Endothelial cell of umbilical vein (primary cell): ENCODE measurements at regions not wholly inside any gene's neighbourhood (a gene's known extent, or its start where the extent isn't known, plus 50 kb on each side); places are given as distances from the start of the nearest gene placed in this dataset.

Experiments
- BruUV-seq: library from RNA; stranded (reverse); fragments of 400-500 nt; replicated peaks from 2 replicates; lab custom pipeline; 2021; lab: Mats Ljungman, UMichigan
- CTCF ChIA-PET: fragments of 300-600, 350-600 bp; sonication (Branson Sonifier 250); formaldehyde crosslinking; loops from one replicate; lab custom pipeline; 2021; ENCODE audit warnings: antibody characterized with exemption, inconsistent platforms; lab: Charles Lee
- POLR2A ChIA-PET: fragments of 300-600, 350-600 bp; sonication (Branson Sonifier 250); formaldehyde crosslinking; loops from one replicate; lab custom pipeline; 2021; ENCODE audit warnings: antibody characterized with exemption, inconsistent platforms; lab: Charles Lee
- DNase-seq: peaks from one replicate; pipeline ENCODE4 v3.0.0-alpha.2; 2011; ENCODE audit warnings: low read depth, low spot score
- FAIRE-seq: peaks from 2 replicates; lab custom pipeline; 2011; peaks lifted over from hg19 to GRCh38; lab: Jason Lieb, UNC
- H2AFZ ChIP-seq: 2 replicates; pipeline ENCODE4 v1.6.0; 2012; ENCODE audit warnings: low read depth, low read length, control low read depth, inconsistent platforms
- H3K27ac ChIP-seq: 2 replicates; pipeline ENCODE4 v1.5.1; 2011; ENCODE audit warnings: low read depth, mild to moderate bottlenecking, control low read depth, low read length, moderate library complexity; ENCODE audit not compliant: insufficient read depth
- H3K27me3 ChIP-seq, 2 experiments: 2 replicates each; pipeline versions ENCODE4 v1.6.0 to v1.6.1; 2011; ENCODE audit warnings: low read length in 2 of 2, mixed read lengths in 1 of 2; ENCODE audit not compliant: control insufficient read depth in 2 of 2, insufficient read depth in 2 of 2
- H3K36me3 ChIP-seq, 2 experiments: 2 replicates in 1 of 2; 3 replicates in 1 of 2; pipeline ENCODE4 v1.5.1; 2011; ENCODE audit warnings: low read length in 2 of 2, mild to moderate bottlenecking in 1 of 2, moderate library complexity in 1 of 2; ENCODE audit not compliant: control insufficient read depth in 2 of 2, insufficient read depth in 2 of 2; ENCODE audit errors: extremely low read depth in 1 of 2
- H3K4me1 ChIP-seq: 3 replicates; pipeline ENCODE4 v1.5.1; 2011; ENCODE audit warnings: mild to moderate bottlenecking, low read length; ENCODE audit not compliant: control insufficient read depth, insufficient read depth; ENCODE audit errors: extremely low read depth
- H3K4me2 ChIP-seq: 2 replicates; pipeline ENCODE4 v1.6.1; 2011; ENCODE audit warnings: low read length, control low read depth, mixed read lengths; ENCODE audit not compliant: insufficient read depth
- H3K4me3 ChIP-seq, 3 experiments: fragments of 200-600 bp in 1 of 3; sonication (generic), shearing (Covaris generic) in 1 of 3; replicated peaks in 1 of 3; 2 replicates each; pipeline ENCODE4 v1.5.1; 2011 to 2016; ENCODE audit warnings: control low read depth in 3 of 3, low read length in 3 of 3, mild to moderate bottlenecking in 2 of 3, inconsistent platforms in 1 of 3, low read depth in 1 of 3, moderate library complexity in 1 of 3; ENCODE audit not compliant: insufficient read depth in 1 of 3
- H3K79me2 ChIP-seq: 2 replicates; pipeline ENCODE4 v1.6.0; 2012; ENCODE audit warnings: low read length, inconsistent platforms; ENCODE audit not compliant: control insufficient read depth, insufficient read depth
- H3K9ac ChIP-seq: replicated peaks from 2 replicates; pipeline ENCODE3; 2011; ENCODE audit warnings: low read length, control low read depth; ENCODE audit not compliant: insufficient read depth; ENCODE audit errors: extremely low read depth
- H3K9me1 ChIP-seq: replicated peaks from 3 replicates; pipeline ENCODE4 v1.6.0; 2011; ENCODE audit warnings: mild to moderate bottlenecking, low read length; ENCODE audit not compliant: control insufficient read depth, insufficient read depth; ENCODE audit errors: extremely low read depth
- H3K9me3 ChIP-seq: replicated peaks from 2 replicates; pipeline ENCODE4 v1.5.1; 2012; ENCODE audit warnings: low read length, inconsistent platforms; ENCODE audit not compliant: control insufficient read depth, insufficient read depth
- H4K20me1 ChIP-seq: replicated peaks from 2 replicates; pipeline ENCODE3; 2011; ENCODE audit warnings: mild to moderate bottlenecking, low read length; ENCODE audit not compliant: control insufficient read depth, insufficient read depth; ENCODE audit errors: extremely low read depth
- EZH2 ChIP-seq: IDR thresholded peaks from 2 replicates; pipeline ENCODE4 v1.6.1; 2012; ENCODE audit warnings: borderline replicate concordance, low read depth, mild to moderate bottlenecking, moderate library complexity, low read length, inconsistent platforms; ENCODE audit not compliant: severe bottlenecking
- FOS ChIP-seq: IDR thresholded peaks from 2 replicates; pipeline ENCODE4 v1.6.1; 2011; ENCODE audit warnings: mild to moderate bottlenecking, low read length, moderate library complexity, borderline replicate concordance; ENCODE audit not compliant: insufficient read depth
- GATA2 ChIP-seq: IDR thresholded peaks from 2 replicates; pipeline ENCODE4 v1.7.0; 2011; ENCODE audit warnings: low read depth, mild to moderate bottlenecking, moderate library complexity, mixed read lengths, low read length; ENCODE audit not compliant: insufficient read length, insufficient read depth
- JUN ChIP-seq: IDR thresholded peaks from 2 replicates; pipeline ENCODE4 v1.6.1; 2011; ENCODE audit warnings: borderline replicate concordance, low read depth; ENCODE audit not compliant: insufficient read length, insufficient read depth
- MAX ChIP-seq: IDR thresholded peaks from 2 replicates; pipeline ENCODE4 v1.6.1; 2011; ENCODE audit not compliant: insufficient read depth, insufficient read length
- MYC ChIP-seq: IDR thresholded peaks from one replicate; pipeline ENCODE4 v1.6.1; 2011; ENCODE audit warnings: mild to moderate bottlenecking, low read depth, low read length
- POLR2A ChIP-seq: IDR thresholded peaks from 2 replicates; pipeline ENCODE4 v1.6.1; 2012; ENCODE audit warnings: low read depth, mild to moderate bottlenecking, control low read depth, low read length
- dilution Hi-C: fragments of 300-500 bp; cut with MboI; formaldehyde crosslinking; loops from one replicate; pipeline ENCODE4 v1.15.0; 2019; ENCODE audit warnings: low sequenced_read_pairs; ENCODE audit not compliant: extremely low pct_ligation_motif_present
- intact Hi-C: fragments of 100-400 bp; cut with micrococcal nuclease; formaldehyde crosslinking; loops from one replicate; pipeline ENCODE4 v1.10.0; 2022

- Histone ChIP-seq H3K4me3 (no peak overlapping the region), H3K9ac (no peak overlapping the region), H3K27me3 (no peaks in the 10 kb centered on the region), H2AFZ (no peak overlapping the region), H3K79me2 (no peaks in the 10 kb centered on the region), H4K20me1 (no peaks in the 10 kb centered on the region), H3K9me1 (no peaks in the 10 kb centered on the region), H3K4me1 (no peaks in the 10 kb centered on the region), H3K36me3 (no peaks in the 10 kb centered on the region), H3K9me3 (peaks cover 4% of the 10 kb centered on the region), H3K27ac (no peak overlapping the region), H3K4me2 (no peak overlapping the region)
- no peak for DNase-seq
- CTCF ChIA-PET: no interaction called here
- TF ChIP-seq FOS (no peak), MAX (no peak)
- intact Hi-C loops: no loop called here
- no TSS peak for BruUV-seq
- dilution Hi-C loops: no loop called here
- POLR2A ChIA-PET: no interaction called here
- FAIRE-seq: no peak
Measured at GRCh38 chr3:118110211-118110610, 924.4 kb downstream of the IGSF11 start.

- Histone ChIP-seq H3K36me3 (no peaks in the 10 kb centered on the region), H3K27ac (no peak overlapping the region), H3K27me3 (no peaks in the 10 kb centered on the region), H3K9me1 (no peaks in the 10 kb centered on the region), H3K79me2 (no peaks in the 10 kb centered on the region), H4K20me1 (no peaks in the 10 kb centered on the region), H3K9ac (no peak overlapping the region), H3K9me3 (peaks cover 7% of the 10 kb centered on the region), H2AFZ (no peak overlapping the region), H3K4me1 (no peaks in the 10 kb centered on the region), H3K4me2 (no peak overlapping the region), H3K4me3 (no peak overlapping the region)
- no peak for FAIRE-seq
- no TSS peak for BruUV-seq
- ChIA-PET POLR2A (no interaction called here), CTCF (no interaction called here)
- dilution Hi-C loops: no loop called here
- TF ChIP-seq JUN: no peak
- TF ChIP-seq MYC: no peak
- no peak for TF ChIP-seq FOS
- no peak for TF ChIP-seq POLR2A
- TF ChIP-seq EZH2: no peak
- no peak for TF ChIP-seq GATA2
- intact Hi-C loops: no loop called here
- DNase-seq: no peak
Measured at GRCh38 chr3:118116991-118117390, 917.7 kb downstream of the IGSF11 start.
